SW 1271 (cell line): ENCODE measurements at regions not wholly inside any gene's neighbourhood (a gene's known extent, or its start where the extent isn't known, plus 50 kb on each side); places are given as distances from the start of the nearest gene placed in this dataset.
"Not testable (repeated sequence)": the region's sequence is repeated elsewhere in the genome, so short reads cannot be mapped to it uniquely, and the experiment has no call there.

Experiments
- DNase-seq, 2 experiments: peaks; one replicate each; lab custom pipeline; 2025; lab: John Stamatoyannopoulos, UW

DNA sequence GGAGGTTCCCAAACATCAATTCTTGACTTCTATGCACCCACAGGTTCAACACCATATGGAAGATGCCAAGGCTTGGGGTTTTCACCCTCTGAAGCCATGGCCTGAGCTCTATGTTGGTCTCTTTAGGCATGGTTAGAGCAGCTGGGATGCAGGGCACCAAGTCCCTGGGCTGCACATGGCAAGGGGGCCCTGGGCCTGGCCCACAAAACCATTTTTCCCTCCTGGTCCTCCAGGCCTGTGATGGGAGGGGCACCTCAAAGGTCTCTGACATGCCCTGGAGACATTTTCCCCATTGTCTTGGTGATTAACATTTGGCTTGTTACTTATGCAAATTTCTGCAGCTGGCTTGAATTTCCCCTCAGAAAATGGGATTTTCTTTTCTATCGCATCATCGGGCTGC is 480.5 kb upstream of the IRAK1BP1 start:
- DNase-seq: not testable (repeated sequence)

- no peak for DNase-seq
Measured at GRCh38 chr6:78390066-78390465, 477.3 kb upstream of the IRAK1BP1 start.

GRCh38 chr6:78397499-78397898 is 469.9 kb upstream of the IRAK1BP1 start:
- DNase-seq: no peak

GRCh38 chr6:78398292-78398691 is 469.1 kb upstream of the IRAK1BP1 start:
- no peak for DNase-seq

DNA sequence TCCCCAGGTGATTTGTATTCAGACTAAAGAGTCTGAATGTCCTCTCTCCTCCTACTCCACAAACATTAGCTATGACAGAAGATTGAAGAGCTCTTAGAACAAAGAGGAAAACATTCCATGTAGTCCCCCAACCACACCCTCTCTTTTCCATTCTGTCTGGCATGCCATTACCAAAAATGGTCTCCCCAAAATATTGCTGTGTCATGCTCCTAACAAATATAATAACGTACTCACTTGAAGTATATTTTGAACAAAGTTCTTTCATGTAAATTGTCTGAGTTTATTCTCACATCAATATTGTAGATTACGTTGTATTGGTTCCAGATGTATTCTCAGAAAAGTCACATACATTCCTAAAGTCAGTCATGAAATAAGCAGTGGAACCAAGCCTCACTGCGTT is 467.3 kb upstream of the IRAK1BP1 start:
- DNase-seq: no peak

- DNase-seq: no peak
Measured at GRCh38 chr6:78427386-78427785, 440.0 kb upstream of the IRAK1BP1 start.

DNA sequence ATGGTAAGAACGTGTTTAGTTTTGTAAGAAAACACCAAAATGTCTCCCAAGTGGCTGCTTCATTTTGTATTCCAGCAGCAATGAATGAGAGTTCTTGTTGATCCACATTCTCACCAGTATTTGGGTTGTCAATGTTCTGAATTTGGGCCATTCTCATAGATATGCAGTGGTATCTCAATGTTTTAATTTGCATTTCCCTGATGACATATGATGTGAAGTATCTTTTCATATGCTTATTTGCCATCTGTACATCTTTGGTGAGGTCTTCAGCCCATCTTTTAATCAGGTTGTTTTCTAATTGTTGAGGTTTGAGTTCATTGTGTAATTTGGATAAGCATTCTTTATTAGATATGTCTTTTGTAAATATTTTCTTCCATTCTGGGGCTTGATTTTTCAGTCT is 436.8 kb upstream of the IRAK1BP1 start:
- no peak for DNase-seq

DNA sequence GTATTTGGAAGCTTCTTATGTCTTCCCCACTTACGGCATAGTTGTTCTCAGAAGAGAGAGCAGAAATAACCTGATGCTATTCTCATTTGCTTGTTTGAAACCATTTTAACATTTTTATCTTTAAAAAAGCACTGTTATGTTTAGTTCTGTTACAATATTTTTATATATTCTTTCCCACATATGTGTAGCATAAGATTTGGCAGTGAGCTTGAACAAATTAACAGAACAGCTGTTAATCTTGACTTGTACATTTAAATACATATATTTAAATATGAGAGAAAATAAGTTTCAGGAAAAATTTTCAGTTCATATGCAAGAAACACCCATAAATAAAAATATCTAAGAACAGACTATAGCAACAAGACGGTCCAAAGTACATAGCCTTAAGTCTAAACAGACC is 431.7 kb upstream of the IRAK1BP1 start:
- DNase-seq: no peak

DNA sequence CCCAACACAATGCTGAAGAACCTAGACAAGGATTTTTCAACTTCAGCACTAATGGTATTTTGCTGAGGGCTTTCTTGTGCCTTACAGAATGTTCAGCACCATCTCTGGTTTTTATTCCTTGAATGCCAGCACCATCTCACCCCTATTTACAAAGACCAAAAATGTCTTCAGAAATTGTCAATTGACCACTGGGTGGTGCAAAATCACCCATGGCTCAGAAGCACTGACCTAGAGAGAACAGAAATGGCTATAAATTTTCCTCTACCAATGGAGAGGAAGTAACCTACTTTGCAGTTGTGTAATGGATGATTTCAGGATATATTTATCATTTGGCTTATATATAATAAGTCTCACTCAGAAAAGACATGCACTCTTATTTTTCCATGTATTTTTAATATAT is 431.0 kb upstream of the IRAK1BP1 start:
- DNase-seq: peak in 1 of 2 experiments; percentile 32

GRCh38 chr6:78438135-78438534 is 429.2 kb upstream of the IRAK1BP1 start:
- DNase-seq: no peak

DNA sequence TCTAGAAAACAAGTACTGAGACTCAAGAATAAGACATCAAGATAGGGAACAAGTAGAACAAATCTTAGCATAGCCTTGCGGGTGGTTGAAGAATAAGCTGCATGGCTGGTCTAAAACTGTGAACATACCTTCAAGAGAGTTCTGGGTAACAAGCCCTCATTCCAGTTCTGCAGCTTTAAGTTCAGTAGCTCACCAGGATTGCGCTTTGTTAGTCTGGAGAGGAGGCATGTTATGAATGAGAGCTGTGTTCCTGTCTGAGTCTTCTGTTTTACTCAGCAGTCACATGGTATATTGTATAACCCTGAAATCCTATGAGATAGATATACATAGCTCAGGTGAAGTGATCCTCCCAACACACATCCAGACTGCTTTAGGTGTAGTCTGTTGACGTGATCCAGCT is 406.6 kb upstream of the IRAK1BP1 start:
- no peak for DNase-seq

DNA sequence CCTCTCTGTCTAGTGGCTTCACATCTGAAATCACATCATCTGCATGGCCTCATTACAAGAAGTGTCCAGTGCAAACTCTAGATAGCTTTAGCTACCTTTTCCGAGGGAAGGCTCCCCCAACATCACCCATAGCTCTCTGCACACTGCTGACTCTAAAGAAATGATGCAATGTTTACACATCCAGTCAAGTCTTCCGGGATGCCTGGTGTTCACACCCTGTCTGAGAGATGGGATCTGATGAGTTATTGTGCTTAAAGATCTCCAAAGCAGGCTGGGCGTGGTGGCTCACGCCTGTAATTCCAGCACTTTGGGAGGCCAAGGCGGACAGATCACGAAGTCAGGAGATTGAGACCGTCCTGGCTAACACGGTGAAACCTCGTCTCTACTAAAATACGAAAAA is 404.6 kb upstream of the IRAK1BP1 start:
- no peak for DNase-seq

GRCh38 chr6:78465059-78465634 is 402.2 kb upstream of the IRAK1BP1 start:
- DNase-seq: no peak

DNA sequence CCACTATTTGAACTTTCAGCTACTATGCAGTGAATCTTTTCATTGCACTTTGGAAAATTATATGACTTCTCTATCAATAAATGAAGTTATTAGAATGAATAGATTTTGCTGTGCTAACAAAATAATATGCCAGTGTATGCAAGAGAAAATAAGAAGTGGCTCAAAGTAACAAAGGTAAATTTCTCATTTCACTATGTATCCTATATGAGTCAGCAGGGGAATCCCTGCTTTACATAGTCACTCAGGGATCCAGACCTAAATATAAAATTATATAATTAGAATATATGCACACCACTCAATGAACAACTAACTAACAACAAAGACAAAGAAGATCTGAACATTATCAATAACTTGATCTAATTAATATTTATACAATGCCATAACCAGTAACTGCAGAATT is 390.8 kb upstream of the IRAK1BP1 start:
- DNase-seq: no peak

DNA sequence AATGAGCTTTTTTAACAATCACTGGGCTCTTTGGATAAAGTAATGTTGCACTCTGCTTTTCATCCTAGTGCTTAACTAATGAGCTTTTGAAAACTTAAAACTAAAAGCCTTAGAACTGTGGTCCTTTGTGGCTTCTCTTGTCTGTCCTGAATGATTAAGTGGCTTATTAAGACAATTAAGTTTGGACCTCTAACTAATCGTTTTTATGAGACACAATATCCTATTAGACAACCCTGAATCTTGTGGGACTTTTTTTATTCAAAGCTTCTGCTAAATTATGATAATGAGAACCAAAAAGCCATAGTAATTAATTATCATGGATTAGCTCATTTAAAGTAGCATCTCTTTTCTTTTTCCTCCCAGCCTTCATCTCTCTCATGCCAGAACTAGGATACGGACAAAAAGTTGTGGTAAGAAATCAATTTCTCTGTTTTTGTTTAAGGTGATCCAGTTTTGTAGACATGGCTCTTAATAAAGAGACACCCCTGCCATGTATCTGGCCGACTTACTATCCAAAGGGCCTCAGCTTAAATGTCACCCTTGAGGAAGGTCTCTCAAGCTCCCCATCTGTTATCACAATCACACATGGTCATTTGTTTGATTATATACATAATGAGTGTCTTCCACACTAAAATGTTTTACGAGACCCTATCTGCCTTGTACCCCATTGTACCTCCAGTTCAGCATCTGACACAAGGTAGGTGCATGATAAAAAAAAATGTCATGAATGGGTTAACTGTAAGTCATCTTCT is 384.4 kb upstream of the IRAK1BP1 start:
- no peak for DNase-seq

GRCh38 chr6:78483553-78484197 is 383.7 kb upstream of the IRAK1BP1 start:
- no peak for DNase-seq

DNA sequence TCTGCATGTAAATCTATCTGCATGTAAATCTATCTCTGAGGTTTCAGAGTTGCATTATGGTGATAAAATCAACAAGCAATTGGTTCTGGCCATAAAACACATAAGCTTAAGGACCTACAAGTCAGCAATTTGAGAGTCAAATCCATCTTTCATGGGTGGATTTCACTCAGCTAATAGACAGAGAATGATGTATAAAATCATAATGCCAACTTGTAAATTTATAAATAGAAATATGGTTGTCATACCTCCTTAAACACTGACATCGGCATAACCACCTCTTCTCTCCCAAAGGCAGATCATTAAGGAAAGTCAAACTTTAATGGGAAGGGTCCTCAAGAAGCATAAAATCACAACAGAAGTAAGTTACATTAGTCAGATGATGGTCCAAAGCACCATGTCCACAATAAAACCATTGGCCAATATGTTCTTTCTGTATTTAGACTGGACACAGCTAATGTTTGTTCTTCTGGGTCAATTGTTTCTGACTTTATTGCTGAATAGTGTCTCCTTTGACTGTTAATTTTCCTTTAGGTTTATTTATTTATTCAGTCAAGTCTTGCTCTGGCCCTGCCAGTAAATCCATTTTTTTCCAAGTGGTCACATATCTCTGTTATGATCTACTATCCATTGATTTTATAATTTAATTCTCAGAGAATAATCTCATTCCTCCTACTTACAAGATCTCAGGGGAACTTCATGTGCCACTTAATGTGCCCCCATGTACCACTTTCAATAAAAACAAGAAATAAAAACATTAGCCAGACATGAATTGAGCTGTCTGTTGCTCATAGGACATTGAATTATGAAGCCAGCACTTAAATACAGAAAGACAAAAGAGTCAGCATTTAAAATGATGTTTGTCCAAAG is 382.9 kb upstream of the IRAK1BP1 start:
- no peak for DNase-seq

DNA sequence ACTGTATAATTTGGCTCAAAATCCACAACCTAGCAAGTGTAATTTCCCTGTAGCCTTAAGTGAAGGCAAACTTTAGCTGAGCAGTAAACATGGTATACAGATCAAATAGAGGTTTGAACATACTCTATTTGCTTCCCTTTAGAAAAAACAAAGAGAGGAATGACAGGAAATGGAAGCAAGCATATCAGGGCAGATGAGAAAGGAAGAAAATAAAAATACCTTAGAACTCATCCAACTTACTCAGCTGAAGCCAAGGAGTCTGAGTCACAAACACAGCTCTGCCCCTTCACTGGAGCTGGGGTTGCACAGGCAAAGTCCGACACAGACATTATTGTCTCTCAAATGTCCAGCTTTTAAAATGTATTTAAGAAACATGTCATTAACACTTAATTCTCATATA is 379.9 kb upstream of the IRAK1BP1 start:
- no peak for DNase-seq

DNA sequence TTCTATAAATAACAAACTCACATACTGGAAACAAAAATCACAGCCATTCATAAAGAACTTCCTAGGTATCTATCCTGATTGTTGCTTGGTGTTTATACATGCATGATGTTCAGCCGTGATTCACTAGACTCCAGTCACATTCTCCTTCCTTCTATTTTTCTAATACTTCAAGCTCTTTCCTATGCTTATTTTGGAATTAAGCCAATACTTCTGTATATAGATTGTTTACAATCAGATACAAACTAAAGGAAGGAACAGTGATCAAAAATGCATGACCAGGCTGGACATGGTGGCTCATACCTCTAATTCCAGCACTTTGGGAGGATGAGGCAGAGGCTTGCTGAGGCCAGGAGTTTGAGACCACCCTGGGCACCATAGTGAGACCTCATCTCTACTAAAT is 377.5 kb upstream of the IRAK1BP1 start:
- no peak for DNase-seq

DNA sequence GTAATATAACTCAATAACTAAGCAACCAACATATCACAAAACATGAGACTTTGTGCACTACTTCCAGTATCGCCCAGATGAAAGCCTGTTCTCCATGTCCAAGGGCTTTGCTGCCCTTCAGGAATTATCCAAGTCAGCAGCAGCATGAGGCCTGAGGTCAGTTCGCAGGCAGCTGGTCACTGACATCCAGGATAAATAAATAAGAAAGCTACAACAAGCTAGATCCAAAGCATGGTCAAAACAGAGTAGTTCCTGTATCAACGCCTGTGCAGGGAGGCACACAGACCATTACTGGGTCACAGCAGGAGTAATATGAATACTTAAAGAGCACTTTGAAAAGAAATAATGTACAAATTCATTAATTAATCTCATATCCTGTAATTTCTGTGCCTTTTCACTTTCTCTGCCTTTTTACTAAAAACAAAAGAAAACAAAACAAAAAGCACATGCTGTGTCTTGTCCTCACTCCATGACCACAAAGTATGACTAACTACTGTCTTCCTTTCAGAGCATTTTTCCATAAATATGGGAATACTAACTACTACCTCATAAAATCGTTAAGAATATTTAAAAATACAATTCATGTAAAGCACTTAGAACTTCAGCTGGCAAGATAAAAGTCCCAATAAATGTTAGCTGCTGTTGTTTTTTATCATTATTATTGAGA is 374.9 kb upstream of the IRAK1BP1 start:
- no peak for DNase-seq

GRCh38 chr6:78500299-78501089 is 366.9 kb upstream of the IRAK1BP1 start:
- no peak for DNase-seq
